Neural cell (in vitro differentiated cells): ENCODE measurements at regions not wholly inside any gene's neighbourhood (a gene's known extent, or its start where the extent isn't known, plus 50 kb on each side); places are given as distances from the start of the nearest gene placed in this dataset.

Source experiments
- H2AFZ ChIP-seq: fragments of 200-600, 300-800 bp; sonication (generic), shearing (Covaris generic); 2 replicates; pipeline ENCODE4 v1.6.0; 2014; ENCODE audit warnings: low read depth, mild to moderate bottlenecking, antibody characterized with exemption, low read length, moderate library complexity
- H3F3A ChIP-seq: fragments of 200-600 bp; shearing (Covaris generic); 2 replicates; pipeline ENCODE4 v1.6.1; 2016; ENCODE audit warnings: mild to moderate bottlenecking, moderate library complexity, mixed read lengths, antibody characterized with exemption, low read length; ENCODE audit not compliant: insufficient read depth, poor library complexity, severe bottlenecking
- H3K27ac ChIP-seq: fragments of 200-600, 300-800 bp; sonication (generic), shearing (Covaris generic); 2 replicates; pipeline ENCODE4 v1.5.1; 2014; ENCODE audit warnings: mild to moderate bottlenecking, low read length, moderate library complexity
- H3K27me3 ChIP-seq: fragments of 300-800, 200-600 bp; sonication (generic), shearing (Covaris generic); 2 replicates; pipeline ENCODE4 v1.6.0; 2014; ENCODE audit warnings: mild to moderate bottlenecking, low read depth, low read length, moderate library complexity; ENCODE audit not compliant: insufficient read depth
- H3K36me3 ChIP-seq: fragments of 300-800, 200-600 bp; sonication (generic), shearing (Covaris generic); 2 replicates; pipeline ENCODE4 v1.5.1; 2014; ENCODE audit warnings: mild to moderate bottlenecking, antibody characterized with exemption, low read length, moderate library complexity; ENCODE audit not compliant: insufficient read depth
- H3K4me2 ChIP-seq: fragments of 300-800, 200-600 bp; sonication (generic), shearing (Covaris generic); 2 replicates; pipeline ENCODE4 v1.6.0; 2014; ENCODE audit warnings: mild to moderate bottlenecking, low read length
- H3K4me3 ChIP-seq: fragments of 300-800, 200-600 bp; sonication (generic), shearing (Covaris generic); 2 replicates; pipeline ENCODE4 v1.5.1; 2014; ENCODE audit warnings: mild to moderate bottlenecking, low read length, moderate library complexity
- H3K79me2 ChIP-seq: fragments of 200-600 bp; shearing (Covaris generic); replicated peaks from 2 replicates; pipeline ENCODE4 v1.6.0; 2014; ENCODE audit warnings: mild to moderate bottlenecking, low read length, moderate library complexity; ENCODE audit not compliant: insufficient read depth
- H3K9ac ChIP-seq: fragments of 300-800, 200-600 bp; sonication (generic), shearing (Covaris generic); 2 replicates; pipeline ENCODE4 v1.6.1; 2016; ENCODE audit warnings: mild to moderate bottlenecking, low read length, mixed read lengths
- H3K9me2 ChIP-seq: fragments of 200-600 bp; shearing (Covaris generic); 2 replicates; pipeline ENCODE4 v1.6.1; 2016; ENCODE audit warnings: mild to moderate bottlenecking, low read length, mixed read lengths; ENCODE audit not compliant: insufficient read depth
- H3K9me3 ChIP-seq: fragments of 200-600, 300-800 bp; sonication (generic), shearing (Covaris generic); 2 replicates; pipeline ENCODE4 v1.6.1; 2016; ENCODE audit warnings: mild to moderate bottlenecking, mixed run types, low read length, moderate library complexity, mixed read lengths
- H4K20me1 ChIP-seq: fragments of 200-600 bp; shearing (Covaris generic); 2 replicates; pipeline ENCODE4 v1.6.1; 2016; ENCODE audit warnings: mild to moderate bottlenecking, mixed run types; ENCODE audit not compliant: insufficient read depth
- EP300 ChIP-seq: fragments of 450-650 bp; conservative IDR thresholded peaks from 2 replicates; pipeline ENCODE4 v1.6.1; 2014; ENCODE audit warnings: antibody characterized with exemption, mild to moderate bottlenecking, moderate library complexity; ENCODE audit not compliant: poor library complexity, severe bottlenecking
- EZH2 ChIP-seq: fragments of 200-600, 300-800 bp; shearing (Covaris generic), sonication (generic); IDR thresholded peaks from 2 replicates; pipeline ENCODE4 v1.6.1; 2014; ENCODE audit warnings: antibody characterized with exemption, low read length, borderline replicate concordance, mild to moderate bottlenecking; ENCODE audit not compliant: insufficient read depth, poor library complexity, severe bottlenecking
- MXI1 ChIP-seq: fragments of 450-650 bp; conservative IDR thresholded peaks from 2 replicates; pipeline ENCODE4 v1.6.1; 2014; ENCODE audit warnings: antibody characterized with exemption, mild to moderate bottlenecking; ENCODE audit not compliant: poor library complexity, severe bottlenecking
- POLR2AphosphoS5 ChIP-seq: IDR thresholded peaks from 2 replicates; pipeline ENCODE4 v1.6.1; 2012
- RAD21 ChIP-seq: fragments of 450-650 bp; conservative IDR thresholded peaks from 2 replicates; pipeline ENCODE4 v1.6.1; 2014; ENCODE audit warnings: antibody characterized with exemption, mild to moderate bottlenecking, moderate library complexity
- SMC3 ChIP-seq: fragments of 450-650 bp; conservative IDR thresholded peaks from 2 replicates; pipeline ENCODE4 v1.6.1; 2014; ENCODE audit warnings: antibody characterized with exemption, mild to moderate bottlenecking, moderate library complexity; ENCODE audit not compliant: poor library complexity
- TAF1 ChIP-seq: IDR thresholded peaks from 2 replicates; pipeline ENCODE4 v1.6.1; 2012; ENCODE audit warnings: low read depth
- TF ChIP-seq, protein P1 (sequence below): fragments of 450-650 bp; IDR thresholded peaks from 2 replicates; pipeline ENCODE4 v1.5.1; 2014; ENCODE audit warnings: antibody characterized with exemption, mild to moderate bottlenecking, moderate library complexity; ENCODE audit not compliant: poor library complexity, severe bottlenecking
- TF ChIP-seq, protein P2 (sequence below): IDR thresholded peaks from 2 replicates; pipeline ENCODE4 v1.6.1; 2012; ENCODE audit warnings: borderline replicate concordance

DNA sequence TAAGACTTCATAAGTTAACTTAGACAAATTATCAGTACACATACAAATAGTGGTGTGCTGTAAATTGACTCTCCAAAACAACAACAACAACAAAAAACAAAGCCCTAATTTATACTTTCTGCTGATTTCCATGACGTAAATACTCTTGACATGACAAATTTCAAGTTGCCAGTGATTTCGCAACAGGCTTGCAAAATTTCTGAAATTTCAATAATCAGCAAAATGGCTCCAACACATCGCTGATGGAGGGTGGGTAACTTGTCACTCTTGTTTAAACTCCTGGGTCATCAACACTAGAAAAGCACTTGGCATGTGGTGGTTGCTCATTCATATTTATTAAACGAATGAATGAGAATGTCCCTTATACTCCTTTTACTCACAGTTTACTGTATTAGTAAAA is 205.2 kb upstream of the SATB1 start:
- Histone ChIP-seq H3K4me3 (no peak overlapping the region), H4K20me1 (no peaks in the 10 kb centered on the region), H2AFZ (no peak overlapping the region), H3K4me2 (no peak overlapping the region), H3F3A (no peaks in the 10 kb centered on the region), H3K36me3 (no peaks in the 10 kb centered on the region), H3K27me3 (no peaks in the 10 kb centered on the region), H3K79me2 (no peaks in the 10 kb centered on the region), H3K9me2 (no peaks in the 10 kb centered on the region), H3K9ac (no peak overlapping the region), H3K27ac (no peak overlapping the region), H3K9me3 (no peaks in the 10 kb centered on the region)
- TF ChIP-seq EZH2 = no peak
- TF ChIP-seq, protein P1, sequence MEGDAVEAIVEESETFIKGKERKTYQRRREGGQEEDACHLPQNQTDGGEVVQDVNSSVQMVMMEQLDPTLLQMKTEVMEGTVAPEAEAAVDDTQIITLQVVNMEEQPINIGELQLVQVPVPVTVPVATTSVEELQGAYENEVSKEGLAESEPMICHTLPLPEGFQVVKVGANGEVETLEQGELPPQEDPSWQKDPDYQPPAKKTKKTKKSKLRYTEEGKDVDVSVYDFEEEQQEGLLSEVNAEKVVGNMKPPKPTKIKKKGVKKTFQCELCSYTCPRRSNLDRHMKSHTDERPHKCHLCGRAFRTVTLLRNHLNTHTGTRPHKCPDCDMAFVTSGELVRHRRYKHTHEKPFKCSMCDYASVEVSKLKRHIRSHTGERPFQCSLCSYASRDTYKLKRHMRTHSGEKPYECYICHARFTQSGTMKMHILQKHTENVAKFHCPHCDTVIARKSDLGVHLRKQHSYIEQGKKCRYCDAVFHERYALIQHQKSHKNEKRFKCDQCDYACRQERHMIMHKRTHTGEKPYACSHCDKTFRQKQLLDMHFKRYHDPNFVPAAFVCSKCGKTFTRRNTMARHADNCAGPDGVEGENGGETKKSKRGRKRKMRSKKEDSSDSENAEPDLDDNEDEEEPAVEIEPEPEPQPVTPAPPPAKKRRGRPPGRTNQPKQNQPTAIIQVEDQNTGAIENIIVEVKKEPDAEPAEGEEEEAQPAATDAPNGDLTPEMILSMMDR = no peak
- TF ChIP-seq EP300 = no peak
- TF ChIP-seq TAF1 = no peak
- TF ChIP-seq, protein P2, sequence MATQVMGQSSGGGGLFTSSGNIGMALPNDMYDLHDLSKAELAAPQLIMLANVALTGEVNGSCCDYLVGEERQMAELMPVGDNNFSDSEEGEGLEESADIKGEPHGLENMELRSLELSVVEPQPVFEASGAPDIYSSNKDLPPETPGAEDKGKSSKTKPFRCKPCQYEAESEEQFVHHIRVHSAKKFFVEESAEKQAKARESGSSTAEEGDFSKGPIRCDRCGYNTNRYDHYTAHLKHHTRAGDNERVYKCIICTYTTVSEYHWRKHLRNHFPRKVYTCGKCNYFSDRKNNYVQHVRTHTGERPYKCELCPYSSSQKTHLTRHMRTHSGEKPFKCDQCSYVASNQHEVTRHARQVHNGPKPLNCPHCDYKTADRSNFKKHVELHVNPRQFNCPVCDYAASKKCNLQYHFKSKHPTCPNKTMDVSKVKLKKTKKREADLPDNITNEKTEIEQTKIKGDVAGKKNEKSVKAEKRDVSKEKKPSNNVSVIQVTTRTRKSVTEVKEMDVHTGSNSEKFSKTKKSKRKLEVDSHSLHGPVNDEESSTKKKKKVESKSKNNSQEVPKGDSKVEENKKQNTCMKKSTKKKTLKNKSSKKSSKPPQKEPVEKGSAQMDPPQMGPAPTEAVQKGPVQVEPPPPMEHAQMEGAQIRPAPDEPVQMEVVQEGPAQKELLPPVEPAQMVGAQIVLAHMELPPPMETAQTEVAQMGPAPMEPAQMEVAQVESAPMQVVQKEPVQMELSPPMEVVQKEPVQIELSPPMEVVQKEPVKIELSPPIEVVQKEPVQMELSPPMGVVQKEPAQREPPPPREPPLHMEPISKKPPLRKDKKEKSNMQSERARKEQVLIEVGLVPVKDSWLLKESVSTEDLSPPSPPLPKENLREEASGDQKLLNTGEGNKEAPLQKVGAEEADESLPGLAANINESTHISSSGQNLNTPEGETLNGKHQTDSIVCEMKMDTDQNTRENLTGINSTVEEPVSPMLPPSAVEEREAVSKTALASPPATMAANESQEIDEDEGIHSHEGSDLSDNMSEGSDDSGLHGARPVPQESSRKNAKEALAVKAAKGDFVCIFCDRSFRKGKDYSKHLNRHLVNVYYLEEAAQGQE = no peak
- TF ChIP-seq MXI1 = no peak
- no peak for TF ChIP-seq POLR2AphosphoS5
- no peak for TF ChIP-seq SMC3
- no peak for TF ChIP-seq RAD21

- H4K20me1 ChIP-seq = no peaks in the 10 kb centered on the region
- H3K9ac ChIP-seq = no peak overlapping the region
- H2AFZ ChIP-seq = no peak overlapping the region
- H3K27ac ChIP-seq = no peak overlapping the region
- H3F3A ChIP-seq = no peaks in the 10 kb centered on the region
- TF ChIP-seq SMC3 (no peak), RAD21 (no peak), TAF1 (no peak), EP300 (no peak), EZH2 (no peak), POLR2AphosphoS5 (no peak), MXI1 (no peak)
- TF ChIP-seq, protein P1 = no peak
- TF ChIP-seq, protein P2 = no peak
- H3K27me3 ChIP-seq = no peaks in the 10 kb centered on the region
- H3K4me2 ChIP-seq = no peak overlapping the region
- H3K9me2 ChIP-seq = no peaks in the 10 kb centered on the region
- no peaks in the 10 kb centered on the region for H3K36me3 ChIP-seq
- no peaks in the 10 kb centered on the region for H3K79me2 ChIP-seq
- no peak overlapping the region for H3K4me3 ChIP-seq
- no peaks in the 10 kb centered on the region for H3K9me3 ChIP-seq
These were observed 199.9 kb upstream of the SATB1 start for GRCh38 chr3:18625085-18625484.
